ENCODE measurements at regions not wholly inside any gene's neighbourhood (a gene's known extent, or its start where the extent isn't known, plus 50 kb on each side); places are given as distances from the start of the nearest gene placed in this dataset.
"Not testable (repeated sequence)": the region's sequence is repeated elsewhere in the genome, so short reads cannot be mapped to it uniquely, and the experiment has no call there.

DNA sequence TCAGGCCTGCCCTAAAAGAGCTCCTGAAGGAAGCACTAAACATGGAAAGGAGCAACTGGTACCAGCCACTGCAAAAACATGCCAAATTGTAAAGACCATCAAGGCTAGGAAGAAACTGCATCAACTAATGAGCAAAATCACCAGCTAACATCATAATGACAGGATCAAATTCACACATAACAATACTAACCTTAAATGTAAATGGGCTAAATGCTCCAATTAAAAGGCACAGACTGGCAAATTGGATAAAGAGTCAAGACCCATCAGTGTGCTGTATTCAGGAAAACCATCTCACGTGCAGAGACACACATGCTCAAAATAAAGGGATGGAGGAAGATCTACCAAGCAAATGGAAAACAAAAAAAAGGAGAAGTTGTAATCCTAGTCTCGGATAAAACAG, 50.6 kb upstream of the IGSF10 start:
- not testable (repeated sequence) for TF ChIP-seq EZH2, CTCF, EZH2phosphoT487 (IDR thresholded peaks at IDR 0.05)
